Effector CD8-positive, alpha-beta T cell (primary cell): ENCODE measurements at regions not wholly inside any gene's neighbourhood (a gene's known extent, or its start where the extent isn't known, plus 50 kb on each side); places are given as distances from the start of the nearest gene placed in this dataset.
"Not testable (repeated sequence)": the region's sequence is repeated elsewhere in the genome, so short reads cannot be mapped to it uniquely, and the experiment has no call there.

Experiments
- DNase-seq: peaks from one replicate; lab custom pipeline; 2025; lab: John Stamatoyannopoulos, UW

- DNase-seq: no peak
Measured at GRCh38 chr9:15033316-15033715, 123.1 kb upstream of the FREM1 start.

DNA sequence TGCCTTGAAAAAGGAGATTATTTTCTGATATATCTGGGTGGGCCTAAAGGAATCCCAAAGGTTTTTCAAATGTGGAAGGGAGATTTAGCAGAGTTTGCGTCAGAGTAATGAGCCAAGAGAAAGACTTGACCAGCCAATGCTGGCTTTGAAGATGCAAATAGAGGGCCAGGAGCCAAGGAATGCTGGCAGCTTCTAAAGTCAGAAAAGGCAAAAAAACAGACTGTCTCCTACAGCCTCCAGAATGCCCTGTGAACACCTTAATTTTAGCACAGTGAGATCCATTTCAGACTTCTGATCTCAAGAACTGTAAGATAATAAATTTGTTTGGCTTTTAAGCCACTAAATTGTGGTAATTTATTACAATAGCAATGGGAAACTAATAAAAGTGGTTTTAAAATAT lies 122.6 kb upstream of the FREM1 start:
- no peak for DNase-seq

- no peak for DNase-seq
Measured at GRCh38 chr9:15021146-15021545, 110.9 kb upstream of the FREM1 start.

GRCh38 chr9:15018096-15018637 lies 107.9 kb upstream of the FREM1 start:
- no peak for DNase-seq

DNA sequence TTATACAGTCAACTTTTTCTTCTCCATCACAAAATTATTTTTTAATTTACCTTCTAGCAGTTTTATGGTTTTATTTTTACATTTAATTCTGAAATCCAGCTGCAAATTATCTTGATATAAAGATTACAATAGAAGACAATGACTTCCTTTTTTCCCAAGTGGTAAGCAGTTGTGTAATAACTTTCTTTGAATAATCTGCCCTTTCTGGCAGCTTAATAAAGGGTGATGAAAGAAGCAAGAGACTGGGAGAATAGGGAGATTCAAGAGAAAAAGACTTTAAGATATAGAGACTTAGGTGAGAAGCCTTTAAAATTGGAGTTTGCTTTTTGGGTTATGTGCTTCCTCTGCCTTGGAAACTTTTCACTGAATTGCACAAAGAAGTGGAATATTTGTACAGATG lies 100.4 kb upstream of the FREM1 start:
- DNase-seq: no peak

GRCh38 chr9:15007698-15008097 lies 97.5 kb upstream of the FREM1 start:
- DNase-seq: no peak

DNA sequence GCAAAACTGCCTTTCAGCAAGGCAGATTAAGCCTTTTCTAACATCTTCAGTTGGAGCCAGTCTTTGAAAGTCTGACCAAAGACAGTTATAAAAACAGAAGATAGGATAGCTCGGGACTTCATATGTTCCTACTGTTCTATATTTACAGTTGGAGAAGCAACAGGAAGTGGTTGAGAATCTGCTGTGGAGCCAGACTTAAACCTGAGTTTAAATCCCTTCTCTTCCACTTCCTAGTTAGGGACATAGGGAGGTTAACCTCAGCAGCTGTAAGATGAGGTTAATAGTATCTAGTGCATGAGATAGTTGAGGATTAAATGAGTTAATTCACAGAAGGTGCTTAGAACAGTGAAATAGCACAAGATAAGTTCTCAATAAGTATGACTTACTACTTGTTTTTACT lies 84.5 kb upstream of the FREM1 start:
- DNase-seq: no peak

GRCh38 chr9:14993901-14994554 lies 83.8 kb upstream of the FREM1 start:
- DNase-seq: no peak

GRCh38 chr9:14993061-14993800 lies 83.0 kb upstream of the FREM1 start:
- peak; percentile 5 for DNase-seq

DNA sequence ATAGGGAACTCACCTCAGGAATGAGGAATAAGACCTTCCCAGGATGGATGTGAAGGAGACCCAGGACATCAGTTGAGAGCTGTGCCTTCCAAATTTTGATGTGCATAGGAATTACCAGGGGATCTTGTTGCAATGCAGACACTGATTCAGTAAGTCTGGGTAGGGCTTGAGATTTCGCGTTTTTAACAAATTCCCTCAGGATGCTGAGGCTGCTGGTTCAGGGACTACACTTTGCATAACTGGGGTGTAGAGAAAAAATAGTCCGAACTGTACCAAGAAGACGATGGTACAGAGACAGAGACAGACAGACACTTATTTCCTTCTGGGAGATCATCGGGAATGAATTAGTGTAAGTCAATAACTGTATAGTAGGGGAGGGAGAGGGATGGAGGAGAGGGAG lies 82.3 kb upstream of the FREM1 start:
- no peak for DNase-seq

DNA sequence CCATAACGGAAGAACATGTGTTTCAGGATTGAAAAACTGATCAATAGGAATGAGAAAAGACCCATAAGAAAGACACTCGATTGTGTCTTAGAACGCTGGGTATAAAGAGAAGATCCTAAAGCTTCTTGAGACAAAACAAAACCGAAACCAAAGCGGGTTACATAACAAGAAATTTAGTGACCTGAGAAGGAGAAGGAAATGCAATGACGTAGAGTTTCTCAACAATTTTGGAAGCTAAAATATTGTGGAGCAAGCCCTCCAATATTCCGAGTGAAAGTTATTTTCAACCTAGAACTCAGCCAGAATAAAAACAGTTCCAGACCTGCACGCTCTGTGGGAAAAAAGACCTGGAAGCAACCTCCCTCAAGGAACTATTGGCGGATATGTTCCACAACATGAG lies 81.9 kb upstream of the FREM1 start:
- DNase-seq: no peak

DNA sequence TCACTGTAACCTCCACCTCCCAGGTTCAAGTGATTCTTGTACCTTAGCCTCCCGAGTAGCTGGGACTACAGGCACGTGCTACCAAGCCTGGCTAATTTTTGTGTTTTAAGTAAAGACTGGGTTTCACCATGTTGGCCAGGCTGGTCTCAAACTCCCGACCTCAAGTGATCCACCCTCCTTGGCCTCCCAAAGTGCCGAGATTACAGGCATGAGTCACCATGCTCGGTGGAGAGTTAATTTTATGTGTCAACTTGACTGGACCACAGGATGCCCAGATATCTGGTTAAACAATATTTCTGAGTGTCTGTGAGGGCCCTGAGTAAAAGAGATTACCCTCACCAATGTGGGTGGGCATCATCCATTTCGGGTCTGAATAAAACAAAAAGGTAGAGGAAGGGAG lies 80.4 kb upstream of the FREM1 start:
- DNase-seq: not testable (repeated sequence)

- no peak for DNase-seq
Measured at GRCh38 chr9:14989811-14990210, 79.6 kb upstream of the FREM1 start.

- not testable (repeated sequence) for DNase-seq
Measured at GRCh38 chr9:14989336-14989735, 79.1 kb upstream of the FREM1 start.

- no peak for DNase-seq
Measured at GRCh38 chr9:14987858-14988257, 77.6 kb upstream of the FREM1 start.

DNA sequence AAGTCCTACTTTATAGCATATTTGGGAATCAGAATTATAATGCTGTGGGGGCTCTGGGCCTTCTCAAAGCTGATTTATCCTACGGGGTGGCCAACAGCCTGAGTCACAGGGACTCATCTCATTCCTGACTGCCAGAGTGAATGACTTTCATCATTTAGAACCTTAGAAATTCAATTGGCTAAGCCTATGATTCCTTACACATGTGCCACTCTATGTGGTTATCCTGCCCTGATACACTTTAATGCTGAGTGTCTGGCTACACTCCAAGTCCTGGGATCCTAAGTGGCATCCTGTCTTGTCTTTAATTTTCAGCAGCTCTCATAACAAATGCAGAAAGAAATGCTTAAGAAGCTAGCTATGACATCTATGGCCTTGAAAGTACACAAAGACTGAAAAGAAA lies 75.2 kb upstream of the FREM1 start:
- no peak for DNase-seq

DNA sequence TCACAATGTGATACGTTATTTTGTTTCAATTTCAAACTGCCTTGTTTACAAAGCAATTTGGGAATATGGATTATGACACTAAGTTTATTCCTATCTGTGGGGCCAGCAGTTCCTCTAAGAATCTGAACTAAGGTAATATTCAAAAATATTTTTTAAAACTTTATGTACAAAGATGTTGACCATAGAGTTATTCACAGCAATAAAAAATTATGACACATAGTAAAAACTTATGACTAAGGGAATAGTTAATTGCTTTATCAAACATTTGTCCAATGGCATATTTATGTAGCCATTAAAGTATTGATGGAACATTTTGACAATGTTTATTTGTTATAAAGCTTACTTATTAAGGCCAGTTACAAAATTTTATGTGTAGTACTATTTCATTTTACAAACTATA lies 73.4 kb upstream of the FREM1 start:
- DNase-seq: no peak

DNA sequence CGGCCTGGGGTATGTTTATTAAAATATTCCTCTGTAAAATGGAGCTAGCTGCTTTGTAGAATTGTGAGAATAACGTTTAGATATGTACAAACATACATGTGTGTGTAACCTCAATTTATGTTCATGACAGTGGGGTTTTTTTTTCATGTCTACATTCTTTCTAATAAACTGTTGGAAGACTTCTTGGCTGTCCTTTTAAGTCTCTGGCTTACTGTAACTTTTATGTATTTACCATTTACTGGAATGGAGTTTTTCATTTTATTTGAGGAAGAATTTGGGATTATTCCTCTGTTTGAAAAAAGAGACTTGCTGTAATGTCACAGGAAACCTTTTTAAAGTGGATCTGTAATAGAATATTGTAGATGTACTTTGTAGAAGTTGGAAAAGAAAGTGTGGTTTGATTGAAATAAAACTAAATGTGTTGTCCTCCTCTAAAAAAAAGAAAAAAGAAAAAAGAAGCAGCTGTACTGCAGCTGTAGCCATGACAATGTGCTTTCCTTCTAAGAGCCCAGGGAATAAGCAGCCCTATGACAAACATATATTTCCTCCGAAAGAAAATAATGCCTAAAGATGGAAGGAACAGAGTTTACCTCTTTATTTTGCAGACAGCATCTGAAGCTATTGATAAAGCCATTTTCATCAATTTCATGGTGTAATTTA lies 71.2 kb upstream of the FREM1 start:
- DNase-seq: no peak

- no peak for DNase-seq
Measured at GRCh38 chr9:14978022-14979000, 68.1 kb upstream of the FREM1 start.

DNA sequence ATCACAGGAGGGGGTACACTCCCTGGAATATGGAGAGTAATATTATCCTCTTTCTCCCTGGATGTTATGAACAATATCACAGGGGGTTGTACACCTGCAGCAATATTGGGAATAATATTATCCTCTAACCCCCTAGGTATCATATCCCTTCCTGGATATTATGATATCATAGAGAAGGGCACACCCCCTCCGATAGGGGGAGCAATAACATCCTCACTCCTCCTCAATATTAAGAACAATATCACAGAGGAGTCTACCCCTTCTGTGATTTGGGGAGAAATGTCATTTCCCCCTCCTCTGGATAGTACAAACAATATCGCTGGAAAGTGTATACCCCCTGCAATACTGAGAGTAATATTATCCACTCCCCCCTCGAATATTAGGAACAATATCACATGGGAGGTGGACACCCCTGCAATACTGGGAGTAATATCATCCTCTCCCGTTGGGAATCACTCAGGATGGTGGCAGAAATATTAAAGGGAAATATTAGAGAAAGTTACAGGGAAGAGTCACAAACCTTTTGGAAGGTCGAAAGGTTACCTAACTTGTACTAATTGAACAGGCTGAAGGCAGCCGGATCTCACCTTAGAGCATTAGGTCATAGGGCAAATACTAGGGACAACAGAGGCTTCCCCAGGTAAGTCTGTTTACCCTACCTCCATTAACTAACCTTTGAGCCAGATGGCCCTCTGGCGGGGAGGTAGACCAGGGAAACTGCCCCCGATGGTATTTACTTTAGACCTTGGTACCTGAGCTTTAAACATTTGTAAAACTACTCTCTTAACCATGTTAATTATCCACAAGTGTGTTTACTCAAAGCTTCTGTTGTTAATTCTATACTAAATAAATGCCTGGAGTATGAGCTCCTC lies 57.5 kb upstream of the FREM1 start:
- DNase-seq: no peak
